Neural cell (in vitro differentiated cells): ENCODE measurements at regions not wholly inside any gene's neighbourhood (a gene's known extent, or its start where the extent isn't known, plus 50 kb on each side); places are given as distances from the start of the nearest gene placed in this dataset.

Experiments
- H2AFZ ChIP-seq: fragments of 200-600, 300-800 bp; sonication (generic), shearing (Covaris generic); 2 replicates; pipeline ENCODE4 v1.6.0; 2014; ENCODE audit warnings: low read depth, mild to moderate bottlenecking, antibody characterized with exemption, low read length, moderate library complexity
- H3F3A ChIP-seq: fragments of 200-600 bp; shearing (Covaris generic); 2 replicates; pipeline ENCODE4 v1.6.1; 2016; ENCODE audit warnings: mild to moderate bottlenecking, moderate library complexity, mixed read lengths, antibody characterized with exemption, low read length; ENCODE audit not compliant: insufficient read depth, poor library complexity, severe bottlenecking
- H3K27ac ChIP-seq: fragments of 200-600, 300-800 bp; sonication (generic), shearing (Covaris generic); 2 replicates; pipeline ENCODE4 v1.5.1; 2014; ENCODE audit warnings: mild to moderate bottlenecking, low read length, moderate library complexity
- H3K27me3 ChIP-seq: fragments of 300-800, 200-600 bp; sonication (generic), shearing (Covaris generic); 2 replicates; pipeline ENCODE4 v1.6.0; 2014; ENCODE audit warnings: mild to moderate bottlenecking, low read depth, low read length, moderate library complexity; ENCODE audit not compliant: insufficient read depth
- H3K36me3 ChIP-seq: fragments of 300-800, 200-600 bp; sonication (generic), shearing (Covaris generic); 2 replicates; pipeline ENCODE4 v1.5.1; 2014; ENCODE audit warnings: mild to moderate bottlenecking, antibody characterized with exemption, low read length, moderate library complexity; ENCODE audit not compliant: insufficient read depth
- H3K4me2 ChIP-seq: fragments of 300-800, 200-600 bp; sonication (generic), shearing (Covaris generic); 2 replicates; pipeline ENCODE4 v1.6.0; 2014; ENCODE audit warnings: mild to moderate bottlenecking, low read length
- H3K4me3 ChIP-seq: fragments of 300-800, 200-600 bp; sonication (generic), shearing (Covaris generic); 2 replicates; pipeline ENCODE4 v1.5.1; 2014; ENCODE audit warnings: mild to moderate bottlenecking, low read length, moderate library complexity
- H3K79me2 ChIP-seq: fragments of 200-600 bp; shearing (Covaris generic); replicated peaks from 2 replicates; pipeline ENCODE4 v1.6.0; 2014; ENCODE audit warnings: mild to moderate bottlenecking, low read length, moderate library complexity; ENCODE audit not compliant: insufficient read depth
- H3K9ac ChIP-seq: fragments of 300-800, 200-600 bp; sonication (generic), shearing (Covaris generic); 2 replicates; pipeline ENCODE4 v1.6.1; 2016; ENCODE audit warnings: mild to moderate bottlenecking, low read length, mixed read lengths
- H3K9me2 ChIP-seq: fragments of 200-600 bp; shearing (Covaris generic); 2 replicates; pipeline ENCODE4 v1.6.1; 2016; ENCODE audit warnings: mild to moderate bottlenecking, low read length, mixed read lengths; ENCODE audit not compliant: insufficient read depth
- H3K9me3 ChIP-seq: fragments of 200-600, 300-800 bp; sonication (generic), shearing (Covaris generic); 2 replicates; pipeline ENCODE4 v1.6.1; 2016; ENCODE audit warnings: mild to moderate bottlenecking, mixed run types, low read length, moderate library complexity, mixed read lengths
- H4K20me1 ChIP-seq: fragments of 200-600 bp; shearing (Covaris generic); 2 replicates; pipeline ENCODE4 v1.6.1; 2016; ENCODE audit warnings: mild to moderate bottlenecking, mixed run types; ENCODE audit not compliant: insufficient read depth
- CTCF ChIP-seq: fragments of 450-650 bp; IDR thresholded peaks from 2 replicates; pipeline ENCODE4 v1.5.1; 2014; ENCODE audit warnings: antibody characterized with exemption, mild to moderate bottlenecking, moderate library complexity; ENCODE audit not compliant: poor library complexity, severe bottlenecking
- EP300 ChIP-seq: fragments of 450-650 bp; conservative IDR thresholded peaks from 2 replicates; pipeline ENCODE4 v1.6.1; 2014; ENCODE audit warnings: antibody characterized with exemption, mild to moderate bottlenecking, moderate library complexity; ENCODE audit not compliant: poor library complexity, severe bottlenecking
- EZH2 ChIP-seq: fragments of 200-600, 300-800 bp; shearing (Covaris generic), sonication (generic); IDR thresholded peaks from 2 replicates; pipeline ENCODE4 v1.6.1; 2014; ENCODE audit warnings: antibody characterized with exemption, low read length, borderline replicate concordance, mild to moderate bottlenecking; ENCODE audit not compliant: insufficient read depth, poor library complexity, severe bottlenecking
- MXI1 ChIP-seq: fragments of 450-650 bp; conservative IDR thresholded peaks from 2 replicates; pipeline ENCODE4 v1.6.1; 2014; ENCODE audit warnings: antibody characterized with exemption, mild to moderate bottlenecking; ENCODE audit not compliant: poor library complexity, severe bottlenecking
- POLR2AphosphoS5 ChIP-seq: IDR thresholded peaks from 2 replicates; pipeline ENCODE4 v1.6.1; 2012
- RAD21 ChIP-seq: fragments of 450-650 bp; conservative IDR thresholded peaks from 2 replicates; pipeline ENCODE4 v1.6.1; 2014; ENCODE audit warnings: antibody characterized with exemption, mild to moderate bottlenecking, moderate library complexity
- REST ChIP-seq: IDR thresholded peaks from 2 replicates; pipeline ENCODE4 v1.6.1; 2012; ENCODE audit warnings: borderline replicate concordance
- SMC3 ChIP-seq: fragments of 450-650 bp; conservative IDR thresholded peaks from 2 replicates; pipeline ENCODE4 v1.6.1; 2014; ENCODE audit warnings: antibody characterized with exemption, mild to moderate bottlenecking, moderate library complexity; ENCODE audit not compliant: poor library complexity
- TAF1 ChIP-seq: IDR thresholded peaks from 2 replicates; pipeline ENCODE4 v1.6.1; 2012; ENCODE audit warnings: low read depth

- Histone ChIP-seq H3K4me2 (no peak overlapping the region), H3F3A (no peaks in the 10 kb centered on the region), H3K9me2 (no peaks in the 10 kb centered on the region), H2AFZ (no peak overlapping the region), H3K27me3 (no peaks in the 10 kb centered on the region), H3K4me3 (no peak overlapping the region), H4K20me1 (no peaks in the 10 kb centered on the region), H3K27ac (no peak overlapping the region), H3K9me3 (no peaks in the 10 kb centered on the region), H3K9ac (no peak overlapping the region), H3K79me2 (no peaks in the 10 kb centered on the region), H3K36me3 (no peaks in the 10 kb centered on the region)
- TF ChIP-seq RAD21: no peak
- no peak for TF ChIP-seq SMC3
- TF ChIP-seq EZH2: no peak
- TF ChIP-seq MXI1: no peak
- TF ChIP-seq EP300: no peak
- TF ChIP-seq CTCF: no peak
- TF ChIP-seq POLR2AphosphoS5: no peak
- TF ChIP-seq REST: no peak
- TF ChIP-seq TAF1: no peak
Observed at GRCh38 chr6:168968801-168969200, 284.8 kb downstream of the THBS2 start.

- Histone ChIP-seq H4K20me1 (no peaks in the 10 kb centered on the region), H3K27ac (peak overlapping the region; percentile 33), H3K4me2 (no peak overlapping the region), H2AFZ (no peak overlapping the region), H3K9ac (no peak overlapping the region), H3K9me3 (no peaks in the 10 kb centered on the region), H3K27me3 (no peaks in the 10 kb centered on the region), H3K79me2 (no peaks in the 10 kb centered on the region), H3K9me2 (no peaks in the 10 kb centered on the region), H3F3A (no peaks in the 10 kb centered on the region), H3K4me3 (no peak overlapping the region), H3K36me3 (no peaks in the 10 kb centered on the region)
- TF ChIP-seq EP300 (peak; percentile 59), CTCF (no peak), TAF1 (no peak), POLR2AphosphoS5 (peak; percentile 76), MXI1 (peak; percentile 20), EZH2 (no peak), RAD21 (no peak), SMC3 (no peak), REST (no peak)
Observed at GRCh38 chr6:168968228-168968627, 285.4 kb downstream of the THBS2 start.
